ENCODE measurements at regions not wholly inside any gene's neighbourhood (a gene's known extent, or its start where the extent isn't known, plus 50 kb on each side); places are given as distances from the start of the nearest gene placed in this dataset.

- in situ Hi-C loops (cut with HindIII; ENCODE audit: low sequenced_read_pairs), result no loop called here
Observed at GRCh38 chr4:11487139-11487538, 58.4 kb upstream of the HS3ST1 start.

DNA sequence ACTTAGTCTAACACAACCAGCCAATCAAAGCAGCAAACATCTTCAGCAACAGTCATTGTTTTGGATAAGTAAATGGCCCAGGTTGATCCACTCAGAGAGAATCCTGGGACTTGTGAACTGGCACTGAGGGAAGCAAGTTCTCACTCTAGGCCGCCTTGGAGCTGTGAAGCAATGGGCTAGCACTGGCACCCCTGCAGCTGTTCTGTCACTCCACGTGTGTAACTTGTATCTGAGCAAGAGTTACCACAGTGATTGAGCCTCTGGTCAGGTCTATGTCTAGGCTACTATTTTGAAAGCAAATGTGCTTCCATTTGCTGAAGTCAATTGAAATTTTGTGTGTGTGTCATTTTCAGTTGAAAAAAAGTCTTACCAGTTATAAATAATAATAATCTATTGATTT, 57.2 kb upstream of the HS3ST1 start:
- in situ Hi-C loops (cut with HindIII; ENCODE audit: low sequenced_read_pairs), result no loop called here

DNA sequence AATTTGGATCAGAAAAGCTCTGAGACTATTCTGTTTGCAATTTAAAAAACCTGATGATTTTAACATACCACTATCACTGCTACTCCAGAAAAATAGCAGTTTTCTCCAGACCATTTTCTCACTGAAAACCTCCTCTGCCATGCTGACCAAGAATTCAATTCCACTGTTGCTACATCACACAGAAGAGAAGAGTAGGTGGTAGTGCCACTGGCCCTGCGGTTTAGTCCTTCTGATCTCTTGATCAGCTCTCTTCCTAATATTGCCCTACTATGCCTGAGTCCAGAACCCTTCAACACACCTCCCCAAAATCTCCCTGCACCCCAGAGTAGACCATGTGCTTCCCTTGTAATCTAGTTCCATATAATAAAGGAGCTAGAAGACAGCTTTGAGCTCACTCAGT, 55.8 kb upstream of the HS3ST1 start:
- in situ Hi-C loops (cut with HindIII; ENCODE audit: low sequenced_read_pairs), result no loop called here

DNA sequence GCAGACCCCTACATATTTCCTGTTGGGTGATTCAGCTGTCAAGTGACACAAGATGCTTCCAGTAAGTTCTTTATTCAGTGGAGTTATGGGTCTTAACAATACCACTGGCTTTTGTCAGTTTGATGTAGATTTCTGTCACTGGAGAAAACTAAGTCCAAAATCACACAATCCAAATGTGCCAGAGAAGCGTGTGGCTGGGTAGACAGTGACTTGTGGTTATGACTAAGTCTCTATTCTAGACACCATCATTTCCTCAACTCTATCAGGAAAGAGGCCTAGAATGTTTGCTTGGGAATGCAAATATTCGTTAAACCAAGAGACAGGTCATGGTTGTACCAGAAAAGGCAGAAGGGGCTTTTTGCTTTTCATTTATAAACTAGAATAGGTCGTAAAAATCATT, 54.4 kb upstream of the HS3ST1 start:
- in situ Hi-C loops (cut with HindIII; ENCODE audit: low sequenced_read_pairs), result no loop called here

DNA sequence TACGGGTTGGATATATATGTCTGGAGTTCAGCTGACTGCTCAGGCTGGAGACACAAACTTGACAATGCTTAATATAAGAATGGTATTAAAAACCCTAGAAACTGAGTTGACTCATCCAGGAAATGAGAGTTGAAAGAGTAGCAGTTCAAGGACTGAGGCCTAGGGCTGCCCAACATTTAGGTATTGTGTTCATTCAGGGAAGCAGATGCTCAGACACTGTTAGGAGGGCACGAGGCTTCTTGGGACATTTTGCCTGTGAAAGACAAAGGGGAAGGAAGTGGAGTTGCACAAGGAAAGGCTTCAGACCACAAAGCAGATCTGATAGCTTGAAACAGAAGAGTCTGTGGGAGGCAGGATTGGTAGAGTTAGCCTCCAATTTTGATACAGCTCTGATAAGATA, 52.0 kb upstream of the HS3ST1 start:
- in situ Hi-C loops (cut with HindIII; ENCODE audit: low sequenced_read_pairs), result no loop called here
